NT2/D1 (cell line): ENCODE measurements at regions not wholly inside any gene's neighbourhood (a gene's known extent, or its start where the extent isn't known, plus 50 kb on each side); places are given as distances from the start of the nearest gene placed in this dataset.

Experiments used
- SUZ12 ChIP-seq: IDR thresholded peaks from 2 replicates; pipeline ENCODE4 v1.6.1; 2011; ENCODE audit not compliant: insufficient read length, insufficient read depth; ENCODE audit errors: extremely low read depth
- YY1 ChIP-seq: IDR thresholded peaks from 2 replicates; pipeline ENCODE4 v1.6.1; 2011; ENCODE audit not compliant: insufficient read length, insufficient read depth
- ZNF274 ChIP-seq: IDR thresholded peaks from 2 replicates; pipeline ENCODE4 v1.6.1; 2011; ENCODE audit warnings: mild to moderate bottlenecking, low read depth, low read length

- TF ChIP-seq ZNF274 (no peak), SUZ12 (no peak), YY1 (no peak)
Measured at GRCh38 chr16:63943566-63943965, 1178.3 kb downstream of the CDH11 start.
